K562 (cell line): ENCODE measurements at regions not wholly inside any gene's neighbourhood (a gene's known extent, or its start where the extent isn't known, plus 50 kb on each side); places are given as distances from the start of the nearest gene placed in this dataset.

Source experiments
- ATAC-seq: fragments of 200-7000 bp; cut with Tn5 transposase; 3 replicates; pipeline ENCODE4 v1.9.1; 2020; ENCODE audit warnings: moderate library complexity
- BruUV-seq: library from RNA; stranded (reverse); fragments of 400-500 nt; replicated peaks from 2 replicates; lab custom pipeline; 2021; lab: Mats Ljungman, UMichigan
- CTCF ChIA-PET: fragments of 300-600 bp; formaldehyde crosslinking; extraction: SDS; loops from one replicate; lab custom pipeline; 2021; ENCODE audit warnings: low intra/inter-chr PET ratio; lab: Yijun Ruan, JAX
- POLR2A ChIA-PET: fragments of 300-600, 350-650 bp; sonication (Branson Sonifier 250); formaldehyde crosslinking; extraction: SDS; loops from one replicate; lab custom pipeline; 2021; ENCODE audit warnings: antibody characterized with exemption, inconsistent platforms; lab: Yijun Ruan, JAX
- DNase-seq, 4 experiments: peaks; one replicate each; pipeline versions ENCODE4 v3.0.0 to v3.0.0-alpha.2; 2011 to 2018; ENCODE audit warnings: low spot score in 3 of 4, mixed read lengths in 3 of 4; ENCODE audit errors: extremely low read depth in 1 of 4
- FAIRE-seq: peaks from 2 replicates; lab custom pipeline; 2011; peaks lifted over from hg19 to GRCh38; lab: Jason Lieb, UNC
- H2AFZ ChIP-seq: 2 replicates; pipeline ENCODE4 v1.6.0; 2011; ENCODE audit warnings: low read depth, low read length, control low read depth, inconsistent platforms
- H3K27ac ChIP-seq: fragments of 200-600 bp; 3 replicates; pipeline ENCODE4 v1.8.0; 2011; ENCODE audit warnings: low read depth, mild to moderate bottlenecking, control low read depth, inconsistent platforms, low read length, moderate library complexity, mixed read lengths; ENCODE audit errors: extremely low read depth
- H3K27me3 ChIP-seq, 2 experiments: fragments of 300-600 bp in 1 of 2; 2 replicates in 1 of 2; 3 replicates in 1 of 2; pipeline versions ENCODE4 v1.6.0 to v1.8.0; 2011; ENCODE audit warnings: inconsistent platforms in 2 of 2, low read length in 2 of 2, mild to moderate bottlenecking in 1 of 2, mixed read lengths in 1 of 2, moderate library complexity in 1 of 2; ENCODE audit not compliant: control insufficient read depth in 2 of 2, insufficient read depth in 2 of 2
- H3K36me3 ChIP-seq: fragments of 300-600 bp; 3 replicates; pipeline ENCODE4 v1.8.0; 2011; ENCODE audit warnings: mild to moderate bottlenecking, low read length, inconsistent platforms; ENCODE audit not compliant: control insufficient read depth, insufficient read depth
- H3K4me1 ChIP-seq, 2 experiments: fragments of 200-600 bp in 1 of 2; replicated peaks in 1 of 2; 2 replicates in 1 of 2; 3 replicates in 1 of 2; pipeline versions ENCODE4 v1.5.1 to v1.8.0; 2011; ENCODE audit warnings: inconsistent platforms in 2 of 2, low read length in 2 of 2, mild to moderate bottlenecking in 1 of 2, mixed read lengths in 1 of 2, moderate library complexity in 1 of 2; ENCODE audit not compliant: control insufficient read depth in 2 of 2, insufficient read depth in 2 of 2
- H3K4me2 ChIP-seq: 2 replicates; pipeline ENCODE4 v1.6.1; 2011; ENCODE audit warnings: low read length, control low read depth, inconsistent platforms, mixed read lengths; ENCODE audit not compliant: insufficient read depth
- H3K4me3 ChIP-seq: fragments of 200-600 bp; sonication (generic), shearing (Covaris generic); 2 replicates; pipeline ENCODE4 v1.5.1; 2016; ENCODE audit warnings: control low read depth, inconsistent platforms
- H3K79me2 ChIP-seq: fragments of 200-600 bp; 3 replicates; pipeline ENCODE4 v1.8.0; 2011; ENCODE audit warnings: low read length, inconsistent platforms; ENCODE audit not compliant: control insufficient read depth, insufficient read depth
- H3K9ac ChIP-seq, 2 experiments: 2 replicates each; pipeline versions ENCODE4 v1.6.0 to v1.6.1; 2011; ENCODE audit warnings: low read depth in 2 of 2, low read length in 2 of 2, control low read depth in 1 of 2, inconsistent platforms in 1 of 2, mild to moderate bottlenecking in 1 of 2, mixed read lengths in 1 of 2; ENCODE audit not compliant: insufficient read depth in 1 of 2
- H3K9me1 ChIP-seq: one replicate; pipeline ENCODE4 v1.6.0; 2011; ENCODE audit warnings: inconsistent platforms, mild to moderate bottlenecking, low read length, moderate library complexity; ENCODE audit not compliant: control insufficient read depth, insufficient read depth
- H3K9me3 ChIP-seq: replicated peaks from 2 replicates; pipeline ENCODE4 v1.5.1; 2011; ENCODE audit warnings: low read depth, low read length, inconsistent platforms; ENCODE audit not compliant: control insufficient read depth, insufficient read depth
- H4K20me1 ChIP-seq: replicated peaks from 2 replicates; pipeline ENCODE4 v1.6.1; 2011; ENCODE audit warnings: low read length, inconsistent platforms, mixed read lengths; ENCODE audit not compliant: control insufficient read depth, insufficient read depth
- EGR1 ChIP-seq: fragments of 450-650 bp; conservative IDR thresholded peaks from 2 replicates; pipeline ENCODE4 v1.6.1; 2017; ENCODE audit warnings: mild to moderate bottlenecking
- PRMT5 ChIP-seq: sonication (generic); formaldehyde crosslinking; IDR thresholded peaks from 2 replicates; pipeline ENCODE4 v1.5.0; 2020; ENCODE audit warnings: missing genetic modification reagents
- RREB1 ChIP-seq: fragments of 250-450 bp; sonication (Bioruptor Pico); IDR thresholded peaks from 2 replicates; pipeline ENCODE4 v1.4.0; 2020
- SNRNP70 ChIP-seq: fragments of 200-400 bp; formaldehyde crosslinking; optimal IDR thresholded peaks from 2 replicates; pipeline ENCODE3; 2017; ENCODE audit warnings: low read depth, low read length
- TGIF2 ChIP-seq: sonication (generic); formaldehyde crosslinking; IDR thresholded peaks from 2 replicates; pipeline ENCODE4 v1.8.1; 2022; ENCODE audit warnings: mild to moderate bottlenecking, missing genetic modification reagents, moderate library complexity
- ZNF354B ChIP-seq: fragments of 250-450 bp; sonication (Bioruptor Pico); IDR thresholded peaks from 2 replicates; pipeline ENCODE4 v1.4.0; 2020
- WGBS: fragments of 100-300 bp; shearing (Covaris generic); methylation state at CpG from one replicate; pipeline ENCODE4 v1.1.6; 2016; ENCODE audit warnings: low coverage, mixed read lengths; ENCODE audit not compliant: insufficient coverage; ENCODE audit errors: missing lambda C conversion rate; 5-methylcytosine and 5-hydroxymethylcytosine counted together
- in situ Hi-C: fragments of 300-500 bp; cut with MboI; formaldehyde crosslinking; loops from 4 replicates; pipeline ENCODE4 v1.15.0; 2018; ENCODE audit warnings: inconsistent platforms, mixed read lengths
- intact Hi-C: fragments of 100-400 bp; cut with micrococcal nuclease; formaldehyde crosslinking; loops from 2 replicates; pipeline ENCODE4 v1.14.2; 2022

- POLR2A ChIA-PET: no interaction called here
- Histone ChIP-seq H3K4me1 (no peaks in the 10 kb centered on the region), H3K9me1 (no peaks in the 10 kb centered on the region), H3K4me2 (no peak overlapping the region), H3K36me3 (no peaks in the 10 kb centered on the region), H3K27ac (no peak overlapping the region), H3K9me3 (no peaks in the 10 kb centered on the region), H3K4me3 (no peak overlapping the region), H3K27me3 (peaks cover 0 to 4% of the 10 kb centered on the region in 2 experiments; a peak in 2 of 5 replicates), H3K79me2 (no peaks in the 10 kb centered on the region), H3K9ac (no peak overlapping the region), H2AFZ (no peak overlapping the region), H4K20me1 (no peaks in the 10 kb centered on the region)
- no peak for DNase-seq
- TF ChIP-seq TGIF2 (CRISPR knock-in tag): no peak
- TF ChIP-seq SNRNP70: no peak
- no peak for TF ChIP-seq EGR1
- no peak for ATAC-seq
- no peak for FAIRE-seq
- intact Hi-C loops: no loop called here
- in situ Hi-C loops: no loop called here
- BruUV-seq: no TSS peak
- CTCF ChIA-PET: no interaction called here
- 0% methylated on average over 5 of the region's 9 CpGs for WGBS
Observed at GRCh38 chr13:111620586-111620985, 300.1 kb downstream of the TEX29 start.

GRCh38 chr13:111621164-111621563 lies 300.7 kb downstream of the TEX29 start:
- H3K79me2 ChIP-seq: no peaks in the 10 kb centered on the region
- TF ChIP-seq RREB1 (CRISPR knock-in tag) (no peak), ZNF354B (CRISPR knock-in tag) (no peak), PRMT5 (CRISPR knock-in tag) (no peak)
- TF ChIP-seq, all 486 proteins: peak for 0
- no peak overlapping the region for H3K9ac ChIP-seq
- no peak for FAIRE-seq
- ATAC-seq: no peak
- H3K4me2 ChIP-seq: no peak overlapping the region
- no peaks in the 10 kb centered on the region for H3K9me3 ChIP-seq
- no peak overlapping the region for H2AFZ ChIP-seq
- no peak overlapping the region for H3K4me3 ChIP-seq
- H4K20me1 ChIP-seq: no peaks in the 10 kb centered on the region
- H3K9me1 ChIP-seq: no peaks in the 10 kb centered on the region
- no peaks in the 10 kb centered on the region for H3K36me3 ChIP-seq
- no peak for DNase-seq
- POLR2A ChIA-PET: no interaction called here
- in situ Hi-C loops: no loop called here
- no peak overlapping the region for H3K27ac ChIP-seq
- intact Hi-C loops: no loop called here
- H3K27me3 ChIP-seq: peaks cover 0 to 6% of the 10 kb centered on the region in 2 experiments; a peak in 1 of 5 replicates
- 5% methylated on average over 4 of the region's 5 CpGs for WGBS
- BruUV-seq: no TSS peak
- no peaks in the 10 kb centered on the region for H3K4me1 ChIP-seq
- CTCF ChIA-PET: no interaction called here
